ENCODE measurements at regions not wholly inside any gene's neighbourhood (a gene's known extent, or its start where the extent isn't known, plus 50 kb on each side); places are given as distances from the start of the nearest gene placed in this dataset.

- TF ChIP-seq EZH2 (IDR thresholded peaks at IDR 0.05; ENCODE audit: borderline replicate concordance, low read length): no peak
- TF ChIP-seq, protein P1, sequence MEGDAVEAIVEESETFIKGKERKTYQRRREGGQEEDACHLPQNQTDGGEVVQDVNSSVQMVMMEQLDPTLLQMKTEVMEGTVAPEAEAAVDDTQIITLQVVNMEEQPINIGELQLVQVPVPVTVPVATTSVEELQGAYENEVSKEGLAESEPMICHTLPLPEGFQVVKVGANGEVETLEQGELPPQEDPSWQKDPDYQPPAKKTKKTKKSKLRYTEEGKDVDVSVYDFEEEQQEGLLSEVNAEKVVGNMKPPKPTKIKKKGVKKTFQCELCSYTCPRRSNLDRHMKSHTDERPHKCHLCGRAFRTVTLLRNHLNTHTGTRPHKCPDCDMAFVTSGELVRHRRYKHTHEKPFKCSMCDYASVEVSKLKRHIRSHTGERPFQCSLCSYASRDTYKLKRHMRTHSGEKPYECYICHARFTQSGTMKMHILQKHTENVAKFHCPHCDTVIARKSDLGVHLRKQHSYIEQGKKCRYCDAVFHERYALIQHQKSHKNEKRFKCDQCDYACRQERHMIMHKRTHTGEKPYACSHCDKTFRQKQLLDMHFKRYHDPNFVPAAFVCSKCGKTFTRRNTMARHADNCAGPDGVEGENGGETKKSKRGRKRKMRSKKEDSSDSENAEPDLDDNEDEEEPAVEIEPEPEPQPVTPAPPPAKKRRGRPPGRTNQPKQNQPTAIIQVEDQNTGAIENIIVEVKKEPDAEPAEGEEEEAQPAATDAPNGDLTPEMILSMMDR (conservative IDR thresholded peaks at IDR 0.05 in 1 of 2, IDR thresholded peaks at IDR 0.05 in 1 of 2; ENCODE audit: extremely low read depth in 1 of 2, insufficient read depth in 1 of 2, low read depth in 1 of 2, low read length in 2 of 2): no peak
Measured at GRCh38 chr4:20017777-20018115, 234.0 kb upstream of the SLIT2 start.
